ENCODE measurements at regions not wholly inside any gene's neighbourhood (a gene's known extent, or its start where the extent isn't known, plus 50 kb on each side); places are given as distances from the start of the nearest gene placed in this dataset.
"Not testable (repeated sequence)": the region's sequence is repeated elsewhere in the genome, so short reads cannot be mapped to it uniquely, and the experiment has no call there.

DNA sequence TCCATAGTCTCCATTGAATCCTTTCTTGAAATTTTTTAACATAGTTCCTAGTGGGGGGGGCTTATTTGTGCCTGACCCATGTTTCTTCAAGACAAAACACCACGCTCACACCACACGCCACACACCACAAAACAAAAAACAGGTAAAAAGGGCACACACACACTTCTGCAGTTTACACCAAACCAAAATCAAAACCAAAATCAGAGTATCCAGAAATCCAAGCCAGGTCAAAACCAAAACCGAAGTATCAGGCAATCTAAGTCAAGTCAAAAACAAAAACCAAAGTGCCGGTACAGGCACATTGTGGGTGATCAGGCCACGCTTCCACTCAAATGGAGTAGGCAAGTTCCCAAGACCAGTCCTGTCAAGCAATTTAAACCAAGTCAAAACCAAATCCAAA lies 158.6 kb downstream of the PPIAL4G start:
- CTCF ChIA-PET; H3K27me3 ChIP-seq (replicated peaks in 1 of 2; ENCODE audit: control insufficient read depth in 2 of 2, insufficient read depth in 2 of 2, low read length in 1 of 2); BruUV-seq (replicated peaks); H4K20me1 ChIP-seq (ENCODE audit: control insufficient read depth, insufficient read depth); in situ Hi-C loops (cut with MboI); ATAC-seq; RAD21 ChIA-PET (ENCODE audit: unreplicated experiment); intact Hi-C loops (cut with micrococcal nuclease; ENCODE audit: unreplicated experiment); POLR2A ChIA-PET; H3K9me3 ChIP-seq (replicated peaks; ENCODE audit: control insufficient read depth, insufficient read depth, low read length); FAIRE-seq; H3K4me2 ChIP-seq (ENCODE audit: control insufficient read depth, insufficient read depth); H2AFZ ChIP-seq (ENCODE audit: control insufficient read depth, low read depth, low read length); H3K9ac ChIP-seq (ENCODE audit: control insufficient read depth, insufficient read depth, low read length); H3K4me1 ChIP-seq (ENCODE audit: control insufficient read depth, insufficient read depth, low read length); DNase-seq (ENCODE audit: low read depth, low spot score); SMC1A ChIA-PET (ENCODE audit: uncharacterized antibody, unreplicated experiment); H3K27ac ChIP-seq (ENCODE audit: control insufficient read depth, insufficient read depth); H3K36me3 ChIP-seq (ENCODE audit: control insufficient read depth in 2 of 2, insufficient read depth in 2 of 2, low read length in 1 of 2); H3K4me3 ChIP-seq; H3K79me2 ChIP-seq (ENCODE audit: control insufficient read depth, insufficient read depth, low read length): not testable (repeated sequence)
- 63% methylated on average over 5 of the region's 5 CpGs for WGBS (ENCODE audit: insufficient coverage, insufficient replicate concordance, low lambda C conversion rate, missing lambda C conversion rate)

DNA sequence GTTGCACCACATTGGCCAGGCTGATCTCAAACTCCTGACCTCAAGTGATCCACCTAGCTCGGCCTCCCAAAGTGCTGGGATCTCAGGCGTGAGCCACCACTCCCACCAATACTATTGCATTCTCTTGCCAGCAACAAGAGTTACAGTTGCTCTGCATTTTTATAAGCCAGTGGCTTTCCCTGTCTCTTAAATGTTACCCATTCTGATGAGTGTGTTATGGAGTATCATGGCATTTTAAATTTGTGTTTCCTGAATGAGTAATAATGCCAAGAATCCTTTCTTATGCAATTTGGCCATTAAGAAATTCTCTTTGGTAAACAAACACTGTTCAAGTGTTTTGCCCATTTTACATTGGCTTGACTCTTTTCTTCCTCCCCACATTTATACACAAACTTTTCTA lies 163.0 kb downstream of the PPIAL4G start:
- H3K9ac ChIP-seq (ENCODE audit: control insufficient read depth, insufficient read depth, low read length); H4K20me1 ChIP-seq (ENCODE audit: control insufficient read depth, insufficient read depth); in situ Hi-C loops (cut with MboI); ATAC-seq; H3K79me2 ChIP-seq (ENCODE audit: control insufficient read depth, insufficient read depth, low read length); RAD21 ChIA-PET (ENCODE audit: unreplicated experiment); intact Hi-C loops (cut with micrococcal nuclease; ENCODE audit: unreplicated experiment); H3K36me3 ChIP-seq (ENCODE audit: control insufficient read depth in 2 of 2, insufficient read depth in 2 of 2, low read length in 1 of 2); H3K27me3 ChIP-seq (replicated peaks in 1 of 2; ENCODE audit: control insufficient read depth in 2 of 2, insufficient read depth in 2 of 2, low read length in 1 of 2); H3K4me3 ChIP-seq; POLR2A ChIA-PET; DNase-seq (ENCODE audit: low read depth, low spot score); BruUV-seq (replicated peaks); H3K4me2 ChIP-seq (ENCODE audit: control insufficient read depth, insufficient read depth); SMC1A ChIA-PET (ENCODE audit: uncharacterized antibody, unreplicated experiment); H3K27ac ChIP-seq (ENCODE audit: control insufficient read depth, insufficient read depth); CTCF ChIA-PET; FAIRE-seq; H3K9me3 ChIP-seq (replicated peaks; ENCODE audit: control insufficient read depth, insufficient read depth, low read length); H2AFZ ChIP-seq (ENCODE audit: control insufficient read depth, low read depth, low read length): not testable (repeated sequence)
- H3K4me1 ChIP-seq (ENCODE audit: control insufficient read depth, insufficient read depth, low read length): peaks cover 16% of the 10 kb centered on the region
- WGBS (ENCODE audit: insufficient coverage, insufficient replicate concordance, low lambda C conversion rate, missing lambda C conversion rate): 70% methylated on average over 2 of the region's 2 CpGs

DNA sequence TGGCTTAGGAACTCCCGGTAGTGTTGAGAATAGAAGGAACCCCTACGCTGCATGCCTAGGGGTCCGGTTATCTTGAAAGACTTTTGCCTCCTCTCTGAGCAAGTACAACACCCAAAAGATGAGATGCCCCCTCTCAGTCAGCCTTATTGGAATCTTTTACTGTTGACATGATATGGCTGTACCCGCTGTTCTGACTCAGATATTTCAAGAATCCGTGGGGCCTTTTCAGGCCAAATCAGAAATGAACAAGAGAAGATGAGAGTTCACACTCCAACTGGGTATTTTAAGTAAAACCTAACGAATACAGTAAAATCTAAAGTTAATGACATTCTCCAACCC lies 164.2 kb downstream of the PPIAL4G start:
- intact Hi-C loops (cut with micrococcal nuclease; ENCODE audit: unreplicated experiment) (no loop called here), in situ Hi-C loops (cut with MboI) (no loop called here)
- Histone ChIP-seq H3K27me3 (replicated peaks in 1 of 2; ENCODE audit: control insufficient read depth in 2 of 2, insufficient read depth in 2 of 2, low read length in 1 of 2) (no peaks in the 10 kb centered on the region; a peak in 1 of 4 replicates), H3K4me3 (no peak overlapping the region), H3K27ac (ENCODE audit: control insufficient read depth, insufficient read depth) (no peak overlapping the region), H3K4me1 (ENCODE audit: control insufficient read depth, insufficient read depth, low read length) (peaks cover 21% of the 10 kb centered on the region), H3K4me2 (ENCODE audit: control insufficient read depth, insufficient read depth) (peak overlapping the region; percentile 88), H3K9me3 (replicated peaks; ENCODE audit: control insufficient read depth, insufficient read depth, low read length) (no peaks in the 10 kb centered on the region), H3K36me3 (ENCODE audit: control insufficient read depth in 2 of 2, insufficient read depth in 2 of 2, low read length in 1 of 2) (no peaks in the 10 kb centered on the region), H3K79me2 (ENCODE audit: control insufficient read depth, insufficient read depth, low read length) (no peaks in the 10 kb centered on the region), H2AFZ (ENCODE audit: control insufficient read depth, low read depth, low read length) (peak overlapping the region; percentile 72), H3K9ac (ENCODE audit: control insufficient read depth, insufficient read depth, low read length) (no peak overlapping the region), H4K20me1 (ENCODE audit: control insufficient read depth, insufficient read depth) (no peaks in the 10 kb centered on the region)
- BruUV-seq (replicated peaks): no TSS peak
- POLR2A ChIA-PET: no interaction called here
- ATAC-seq: no peak; the same call in 2 of the 3 replicates
- SMC1A ChIA-PET (ENCODE audit: uncharacterized antibody, unreplicated experiment): no interaction called here
- no peak for FAIRE-seq
- CTCF ChIA-PET: no interaction called here
- 36% methylated on average over 6 of the region's 6 CpGs for WGBS (ENCODE audit: insufficient coverage, insufficient replicate concordance, low lambda C conversion rate, missing lambda C conversion rate)
- RAD21 ChIA-PET (ENCODE audit: unreplicated experiment): no interaction called here
- DNase-seq (ENCODE audit: low read depth, low spot score): no peak
- TF ChIP-seq ASH2L (IDR thresholded peaks at IDR 0.05; ENCODE audit: borderline replicate concordance, low read depth) (no peak), CEBPB (IDR thresholded peaks at IDR 0.05; ENCODE audit: borderline replicate concordance in 1 of 2, low read depth in 2 of 2, low read length in 2 of 2) (no peak)
- TF ChIP-seq, protein P1, sequence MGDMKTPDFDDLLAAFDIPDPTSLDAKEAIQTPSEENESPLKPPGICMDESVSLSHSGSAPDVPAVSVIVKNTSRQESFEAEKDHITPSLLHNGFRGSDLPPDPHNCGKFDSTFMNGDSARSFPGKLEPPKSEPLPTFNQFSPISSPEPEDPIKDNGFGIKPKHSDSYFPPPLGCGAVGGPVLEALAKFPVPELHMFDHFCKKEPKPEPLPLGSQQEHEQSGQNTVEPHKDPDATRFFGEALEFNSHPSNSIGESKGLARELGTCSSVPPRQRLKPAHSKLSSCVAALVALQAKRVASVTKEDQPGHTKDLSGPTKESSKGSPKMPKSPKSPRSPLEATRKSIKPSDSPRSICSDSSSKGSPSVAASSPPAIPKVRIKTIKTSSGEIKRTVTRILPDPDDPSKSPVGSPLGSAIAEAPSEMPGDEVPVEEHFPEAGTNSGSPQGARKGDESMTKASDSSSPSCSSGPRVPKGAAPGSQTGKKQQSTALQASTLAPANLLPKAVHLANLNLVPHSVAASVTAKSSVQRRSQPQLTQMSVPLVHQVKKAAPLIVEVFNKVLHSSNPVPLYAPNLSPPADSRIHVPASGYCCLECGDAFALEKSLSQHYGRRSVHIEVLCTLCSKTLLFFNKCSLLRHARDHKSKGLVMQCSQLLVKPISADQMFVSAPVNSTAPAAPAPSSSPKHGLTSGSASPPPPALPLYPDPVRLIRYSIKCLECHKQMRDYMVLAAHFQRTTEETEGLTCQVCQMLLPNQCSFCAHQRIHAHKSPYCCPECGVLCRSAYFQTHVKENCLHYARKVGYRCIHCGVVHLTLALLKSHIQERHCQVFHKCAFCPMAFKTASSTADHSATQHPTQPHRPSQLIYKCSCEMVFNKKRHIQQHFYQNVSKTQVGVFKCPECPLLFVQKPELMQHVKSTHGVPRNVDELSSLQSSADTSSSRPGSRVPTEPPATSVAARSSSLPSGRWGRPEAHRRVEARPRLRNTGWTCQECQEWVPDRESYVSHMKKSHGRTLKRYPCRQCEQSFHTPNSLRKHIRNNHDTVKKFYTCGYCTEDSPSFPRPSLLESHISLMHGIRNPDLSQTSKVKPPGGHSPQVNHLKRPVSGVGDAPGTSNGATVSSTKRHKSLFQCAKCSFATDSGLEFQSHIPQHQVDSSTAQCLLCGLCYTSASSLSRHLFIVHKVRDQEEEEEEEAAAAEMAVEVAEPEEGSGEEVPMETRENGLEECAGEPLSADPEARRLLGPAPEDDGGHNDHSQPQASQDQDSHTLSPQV (IDR thresholded peaks at IDR 0.05): no peak
- TF ChIP-seq, protein P2, sequence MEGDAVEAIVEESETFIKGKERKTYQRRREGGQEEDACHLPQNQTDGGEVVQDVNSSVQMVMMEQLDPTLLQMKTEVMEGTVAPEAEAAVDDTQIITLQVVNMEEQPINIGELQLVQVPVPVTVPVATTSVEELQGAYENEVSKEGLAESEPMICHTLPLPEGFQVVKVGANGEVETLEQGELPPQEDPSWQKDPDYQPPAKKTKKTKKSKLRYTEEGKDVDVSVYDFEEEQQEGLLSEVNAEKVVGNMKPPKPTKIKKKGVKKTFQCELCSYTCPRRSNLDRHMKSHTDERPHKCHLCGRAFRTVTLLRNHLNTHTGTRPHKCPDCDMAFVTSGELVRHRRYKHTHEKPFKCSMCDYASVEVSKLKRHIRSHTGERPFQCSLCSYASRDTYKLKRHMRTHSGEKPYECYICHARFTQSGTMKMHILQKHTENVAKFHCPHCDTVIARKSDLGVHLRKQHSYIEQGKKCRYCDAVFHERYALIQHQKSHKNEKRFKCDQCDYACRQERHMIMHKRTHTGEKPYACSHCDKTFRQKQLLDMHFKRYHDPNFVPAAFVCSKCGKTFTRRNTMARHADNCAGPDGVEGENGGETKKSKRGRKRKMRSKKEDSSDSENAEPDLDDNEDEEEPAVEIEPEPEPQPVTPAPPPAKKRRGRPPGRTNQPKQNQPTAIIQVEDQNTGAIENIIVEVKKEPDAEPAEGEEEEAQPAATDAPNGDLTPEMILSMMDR (IDR thresholded peaks at IDR 0.05 in 2 of 3, conservative IDR thresholded peaks at IDR 0.05 in 1 of 3; ENCODE audit: control insufficient read depth in 2 of 3, extremely low read depth in 1 of 3, insufficient read depth in 1 of 3, low read depth in 3 of 3, low read length in 3 of 3): no peak
